Activated CD8-positive, alpha-beta memory T cell treated with anti-CD3 and anti-CD28 coated beads, Interleukin-2, amount 50 U/mL, for 1 hour (primary cell): ENCODE measurements at regions not wholly inside any gene's neighbourhood (a gene's known extent, or its start where the extent isn't known, plus 50 kb on each side); places are given as distances from the start of the nearest gene placed in this dataset.

ENCODE experiments used
- DNase-seq: peaks from one replicate; pipeline ENCODE4 v3.0.0-alpha.2; 2020; ENCODE audit errors: extremely low read depth

DNA sequence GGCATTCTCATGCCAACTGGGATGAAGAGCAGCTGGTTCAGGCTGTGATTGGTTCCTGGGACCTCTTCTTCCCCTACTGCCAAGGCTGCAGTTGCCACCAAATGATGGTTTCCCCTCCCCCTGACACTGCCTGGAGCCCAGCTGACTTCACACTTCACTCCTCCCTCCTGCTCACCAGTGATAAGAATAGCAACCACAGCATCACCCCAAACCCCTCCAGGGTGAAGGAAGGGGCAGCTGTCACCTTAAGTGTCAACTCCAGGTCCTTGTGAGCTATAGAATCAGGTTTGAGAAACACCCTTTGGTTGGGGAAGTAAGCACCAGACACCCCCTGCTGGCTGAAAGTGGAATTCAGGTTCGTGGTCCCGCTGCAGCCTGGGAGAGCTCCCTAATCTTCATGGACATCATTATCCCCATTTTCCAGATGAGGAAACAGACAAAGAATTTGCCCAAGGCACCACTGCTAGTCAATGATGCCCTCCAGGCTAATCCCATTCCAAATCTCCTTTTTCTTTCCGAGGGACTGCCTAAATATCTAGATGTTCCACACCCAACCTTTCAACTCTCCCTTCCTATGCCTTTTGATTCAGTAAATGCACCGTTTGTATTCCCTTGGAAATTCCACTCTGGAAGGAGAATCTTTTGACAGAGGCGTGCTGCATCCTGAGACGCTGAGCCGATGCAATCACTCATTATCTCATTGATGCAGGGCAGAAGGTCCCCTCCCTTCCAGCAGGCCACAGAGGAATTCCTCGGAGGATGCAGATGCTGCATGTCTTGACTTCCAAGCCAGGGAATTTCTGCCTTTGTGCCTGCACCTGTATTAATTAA, 50.6 kb upstream of the UQCRFS1 start:
- DNase-seq, result no peak

DNA sequence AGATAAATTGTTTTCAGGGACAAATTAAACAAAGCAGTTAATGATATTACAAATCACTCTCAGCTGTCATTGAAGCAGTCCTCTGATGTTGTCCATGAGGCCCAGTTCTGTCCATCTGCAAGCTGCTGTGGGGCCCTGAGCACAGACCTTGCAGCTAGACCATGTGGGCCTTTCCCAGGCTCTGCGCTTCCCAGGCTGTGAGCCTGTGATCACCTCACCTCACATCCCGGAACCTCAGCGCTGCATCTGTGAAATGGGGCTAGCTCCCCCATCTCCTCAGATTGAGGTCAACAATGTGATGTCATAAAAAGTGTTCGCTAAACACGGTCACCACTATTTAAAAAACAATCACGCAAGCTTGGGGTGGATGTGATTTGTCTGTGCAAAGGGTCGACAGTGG, 51.9 kb upstream of the UQCRFS1 start:
- no peak for DNase-seq

DNA sequence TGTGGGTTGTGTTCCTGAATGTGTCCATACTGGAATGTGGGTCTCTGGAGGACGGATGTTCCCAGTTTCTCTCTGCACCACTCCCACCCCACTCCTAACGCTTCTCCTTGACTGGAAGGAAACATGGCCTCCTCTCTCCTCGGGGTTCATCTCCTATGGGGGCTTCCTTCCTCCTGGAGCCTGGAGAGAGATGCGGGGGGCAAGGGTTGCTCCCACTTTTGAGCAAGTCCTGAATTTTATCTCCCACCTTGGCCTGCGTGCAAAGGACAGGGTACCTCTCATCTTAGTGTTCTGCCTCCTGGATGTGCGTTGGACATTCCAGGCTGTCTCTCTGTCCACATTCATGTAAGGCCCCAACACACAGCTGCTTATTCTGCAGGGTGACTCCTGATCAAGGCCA, 52.5 kb upstream of the UQCRFS1 start:
- DNase-seq, result no peak

DNA sequence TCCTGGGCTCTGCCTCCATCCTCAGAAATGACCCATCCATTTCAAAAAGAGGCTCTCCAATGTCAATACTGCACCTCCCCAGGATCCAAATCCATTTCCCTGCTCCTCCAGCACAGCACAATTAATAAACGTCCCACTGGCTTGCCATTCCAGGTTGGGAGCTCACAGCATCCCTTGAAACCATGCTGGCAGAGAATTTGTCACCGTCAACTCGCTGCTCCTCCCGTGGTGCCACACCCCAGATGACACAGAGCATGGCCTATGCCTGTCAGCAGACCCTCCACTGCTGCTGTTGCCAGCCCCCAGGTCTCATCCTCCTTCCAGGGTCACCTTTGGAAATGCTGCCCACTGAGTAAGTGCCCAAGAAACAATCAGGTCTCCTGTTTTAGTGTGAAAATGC, 53.0 kb upstream of the UQCRFS1 start:
- DNase-seq, result no peak

DNA sequence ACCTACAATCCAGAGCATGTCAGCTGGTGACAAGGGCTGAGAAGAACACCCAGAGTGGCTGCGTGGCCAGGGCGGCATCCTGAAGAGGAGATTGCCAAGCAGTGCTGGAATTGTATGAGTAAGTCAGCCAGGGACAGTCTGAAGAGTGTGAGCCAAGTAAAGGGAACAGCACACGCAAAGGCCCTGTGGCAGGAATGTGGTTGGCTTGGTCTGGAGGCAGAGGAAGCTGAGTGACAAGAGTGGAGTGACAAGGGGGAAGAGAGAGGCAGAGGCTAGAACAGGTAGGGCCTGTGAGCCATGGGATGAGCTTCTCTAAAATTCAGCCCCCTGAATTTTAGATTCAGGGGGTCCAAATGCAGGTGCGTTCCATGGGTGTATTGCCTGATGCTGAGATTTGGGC, 53.7 kb upstream of the UQCRFS1 start:
- no peak for DNase-seq

DNA sequence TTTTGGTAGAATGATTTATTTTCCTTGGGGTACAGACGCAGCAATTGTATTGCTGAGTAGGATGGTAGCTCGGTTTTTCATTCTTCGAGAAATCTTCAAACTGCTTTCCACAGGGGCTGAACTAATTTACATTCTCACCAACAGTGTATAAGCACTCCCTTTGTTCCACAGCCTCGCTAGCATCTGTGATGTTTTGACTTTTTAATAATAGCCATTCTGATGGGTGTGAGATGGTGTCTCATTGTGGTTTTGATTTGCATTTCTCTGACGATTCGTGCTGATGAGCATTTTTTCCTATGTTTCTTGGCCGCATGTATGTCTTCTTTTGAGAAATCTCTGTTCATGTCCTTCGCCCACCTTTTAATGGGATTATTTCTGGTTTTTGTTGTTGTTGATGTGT, 54.8 kb upstream of the UQCRFS1 start:
- DNase-seq, result no peak

DNA sequence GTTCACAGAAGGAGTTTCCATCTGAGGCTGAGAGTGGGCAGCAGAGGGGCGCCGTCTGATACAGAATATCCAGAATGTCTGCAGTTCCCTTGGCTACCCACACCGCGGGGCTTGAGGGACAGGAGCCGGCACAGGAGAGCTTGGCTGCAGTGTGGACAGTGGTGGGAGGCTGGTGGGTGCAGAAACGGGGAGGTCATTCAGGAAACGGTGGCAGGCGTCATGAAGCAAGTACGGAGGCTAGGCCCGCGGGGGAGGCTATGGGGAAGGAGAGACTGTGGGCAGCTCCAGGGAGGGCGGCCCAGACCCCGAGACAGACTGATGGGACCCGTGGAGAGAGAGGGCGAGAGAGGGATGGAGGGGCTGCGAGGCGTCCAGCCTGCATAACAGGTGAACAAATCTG, 55.2 kb upstream of the UQCRFS1 start:
- no peak for DNase-seq

DNA sequence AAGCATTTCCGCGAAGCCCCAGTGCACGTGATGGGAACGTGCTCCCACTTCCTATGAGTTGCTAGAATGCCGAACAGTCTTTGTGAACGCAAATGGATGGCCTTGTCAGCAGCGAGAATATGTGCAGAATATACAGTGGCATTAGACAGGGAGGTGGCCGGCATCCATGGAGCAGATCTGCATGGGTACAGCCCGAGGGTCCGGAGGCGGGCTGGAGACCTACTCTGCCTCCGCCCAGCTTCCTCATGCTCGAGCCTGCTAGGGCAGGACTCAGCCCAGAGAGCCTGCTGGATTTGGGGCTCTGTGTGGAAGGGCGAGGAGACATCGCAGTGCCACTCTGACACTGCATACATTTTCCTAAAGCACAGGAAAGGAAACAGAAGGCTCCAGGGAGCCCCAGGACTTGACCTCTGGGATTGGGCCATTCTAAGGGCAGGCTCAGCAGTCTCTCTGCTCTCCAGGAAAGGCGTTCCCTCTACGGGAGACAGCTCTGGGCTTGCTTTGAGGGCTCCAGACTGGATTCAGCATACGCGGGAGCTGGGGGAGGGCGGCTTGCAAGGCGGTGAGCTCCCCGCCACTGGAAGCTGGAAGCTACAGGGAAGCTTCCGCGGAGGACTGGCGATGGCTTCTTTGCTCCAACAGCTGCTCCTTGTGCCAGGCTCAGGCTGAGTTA, 55.9 kb upstream of the UQCRFS1 start:
- DNase-seq, result no peak

DNA sequence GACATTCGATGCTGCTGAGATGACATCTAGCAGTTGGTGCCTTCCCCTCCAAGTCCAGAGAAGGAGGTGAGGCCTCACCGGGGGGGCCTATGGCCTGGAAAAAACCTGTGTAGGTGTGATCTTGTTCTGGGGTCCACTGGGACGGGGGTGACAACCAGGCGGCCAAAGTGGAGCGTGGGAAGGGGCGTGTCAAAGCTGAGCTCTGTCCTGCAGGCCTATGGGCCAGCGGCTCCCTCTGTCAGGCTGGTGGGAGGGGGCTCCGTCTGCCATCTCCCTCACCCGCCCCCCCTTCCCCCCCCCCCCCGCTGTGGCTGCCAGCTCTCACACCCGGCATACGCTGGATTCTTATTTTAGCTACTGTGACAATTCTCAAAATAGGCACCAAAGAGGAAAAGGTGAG, 56.7 kb upstream of the UQCRFS1 start:
- DNase-seq, result no peak

DNA sequence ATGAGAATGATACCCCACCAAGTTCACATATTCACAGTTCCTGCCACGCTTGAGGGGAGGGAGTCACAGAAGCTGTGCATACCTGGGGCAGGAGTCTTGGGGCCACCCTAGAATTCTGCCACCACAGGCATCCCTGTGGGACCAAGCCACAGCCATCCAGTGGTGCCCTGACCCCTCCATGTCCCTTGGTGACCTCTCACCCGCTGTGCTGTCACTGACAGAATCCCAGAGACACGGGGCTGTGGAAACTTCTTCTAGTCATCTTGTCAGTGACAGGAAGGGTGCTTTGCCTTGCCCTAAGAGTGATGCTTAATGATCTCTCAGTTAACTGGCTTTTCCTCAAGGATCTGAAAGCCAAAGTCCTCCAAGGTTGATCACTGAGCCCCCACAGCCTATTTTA, 58.4 kb upstream of the UQCRFS1 start:
- no peak for DNase-seq

DNA sequence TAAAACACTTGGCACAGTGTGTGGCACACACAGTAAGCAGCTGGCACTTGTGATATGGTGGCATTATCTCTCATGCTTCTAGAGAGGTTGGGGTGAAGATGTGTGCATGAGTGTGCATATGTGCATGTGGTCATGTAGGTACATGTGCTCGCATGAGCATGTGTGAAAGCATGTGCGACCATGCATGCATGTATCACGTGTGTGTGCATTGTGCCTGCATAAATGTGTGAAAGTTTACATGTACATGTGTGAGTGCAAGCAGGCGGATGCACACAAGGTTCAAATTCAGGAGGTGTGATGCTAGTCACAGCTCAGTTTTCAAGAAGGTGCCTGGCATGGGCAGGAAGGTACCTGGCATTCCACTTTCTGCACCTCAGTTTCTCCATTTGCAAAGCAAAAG, 59.0 kb upstream of the UQCRFS1 start:
- DNase-seq, result no peak

DNA sequence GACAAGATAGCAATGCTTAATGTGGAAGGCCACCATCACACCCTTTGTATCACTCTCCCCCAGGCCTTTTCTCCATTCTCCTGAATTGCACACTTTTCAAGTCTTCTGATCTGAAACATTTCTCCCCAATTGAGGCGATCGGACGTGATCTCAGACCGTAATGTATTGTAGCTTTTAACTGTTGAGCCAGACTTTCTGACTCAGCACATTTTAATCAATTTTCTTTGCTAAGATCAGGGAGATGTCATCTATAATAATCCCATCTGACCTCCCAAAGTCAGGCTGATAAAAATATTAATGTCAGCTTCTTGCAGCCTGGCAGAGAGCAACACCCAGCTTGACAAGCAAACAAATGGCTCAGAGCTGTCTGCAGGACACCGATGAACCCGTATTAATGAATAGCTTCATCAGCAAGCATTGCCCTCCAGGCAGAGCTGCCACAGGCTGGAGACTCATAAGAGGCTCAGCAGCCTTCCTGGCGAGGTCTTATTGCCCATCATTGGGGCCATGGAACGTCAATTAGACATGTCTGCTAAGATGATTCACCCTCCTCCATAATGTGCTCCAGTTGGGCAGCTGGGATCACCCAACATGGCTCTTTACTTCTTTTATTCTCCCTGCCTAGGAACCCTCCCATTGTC, 60.2 kb upstream of the UQCRFS1 start:
- DNase-seq, result no peak

DNA sequence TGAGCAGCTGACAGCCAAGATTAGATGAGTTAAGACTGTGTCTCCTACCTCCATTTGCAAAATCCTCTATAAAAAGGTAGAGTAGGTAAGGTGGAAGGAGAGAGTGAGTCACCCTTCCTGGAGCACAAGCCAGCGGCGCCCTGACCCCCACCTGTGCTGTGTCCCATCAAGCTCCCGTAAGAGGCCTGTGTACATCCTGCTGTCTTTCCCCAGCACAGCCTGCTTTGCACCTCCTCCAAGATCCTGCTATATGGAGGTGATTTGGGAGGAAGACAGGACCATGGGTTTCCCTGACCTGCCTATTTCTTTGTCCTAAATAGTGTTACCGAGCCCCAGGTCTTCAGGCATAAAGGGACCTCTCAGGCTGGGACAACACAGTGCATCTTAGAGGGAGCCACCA, 62.3 kb upstream of the UQCRFS1 start:
- DNase-seq, result no peak

DNA sequence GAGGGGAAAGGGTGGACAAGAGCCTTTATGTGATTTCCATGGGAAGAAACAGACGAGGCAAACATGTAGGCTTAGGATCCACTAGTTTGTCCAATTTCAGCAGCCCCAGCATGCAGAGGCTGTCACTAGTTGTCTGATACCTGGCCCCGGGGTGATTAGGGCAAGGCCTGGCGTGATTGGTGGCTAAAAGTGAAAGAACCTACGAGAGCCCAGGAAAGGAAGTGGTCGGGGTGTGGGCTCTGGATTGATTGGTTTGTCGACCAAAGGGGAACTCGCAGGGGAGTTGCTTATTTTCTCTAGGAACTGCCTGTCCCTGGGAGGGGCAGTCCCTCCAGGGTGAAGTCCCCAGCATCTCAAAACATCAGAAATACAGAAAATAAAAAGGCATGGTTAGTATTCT, 64.2 kb upstream of the UQCRFS1 start:
- peak; percentile 9 for DNase-seq

DNA sequence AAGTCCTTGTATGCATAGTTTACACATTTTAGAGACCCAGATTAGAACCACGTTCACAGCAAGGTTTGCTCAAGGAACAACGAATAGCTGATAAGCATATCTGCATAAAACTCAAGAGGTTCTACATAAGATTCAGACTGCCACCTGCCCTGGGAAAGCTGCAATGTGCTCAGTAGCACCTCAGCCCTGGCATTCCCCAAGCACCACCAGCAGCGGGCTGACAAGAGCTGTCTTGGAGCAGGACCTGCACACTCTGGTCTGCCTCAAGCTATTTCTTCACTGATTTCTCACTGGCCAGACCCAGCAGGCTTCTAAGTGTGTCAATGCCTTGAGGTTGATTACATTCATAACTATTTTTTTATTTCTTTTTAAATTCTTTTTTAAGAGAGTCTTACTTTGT, 65.8 kb upstream of the UQCRFS1 start:
- no peak for DNase-seq

DNA sequence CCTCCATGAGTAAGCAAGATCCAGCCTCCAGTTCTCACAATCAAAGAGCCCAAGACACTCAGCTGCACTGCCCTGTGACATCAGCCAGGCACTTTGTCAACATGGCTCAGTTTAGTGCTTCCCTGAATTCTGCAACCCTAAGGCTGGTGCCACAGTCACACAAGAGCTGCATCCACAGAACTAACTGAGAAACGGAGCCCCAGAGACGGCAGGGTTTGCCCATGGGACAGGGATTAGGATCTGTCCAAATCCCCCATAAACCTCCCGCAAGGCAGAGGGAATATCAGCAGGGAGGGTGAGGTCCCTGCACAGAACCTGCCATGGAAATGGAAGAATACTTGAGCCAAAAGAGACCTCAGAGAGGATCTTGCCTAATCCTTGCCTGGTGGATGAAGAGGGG, 70.4 kb upstream of the UQCRFS1 start:
- DNase-seq, result no peak

DNA sequence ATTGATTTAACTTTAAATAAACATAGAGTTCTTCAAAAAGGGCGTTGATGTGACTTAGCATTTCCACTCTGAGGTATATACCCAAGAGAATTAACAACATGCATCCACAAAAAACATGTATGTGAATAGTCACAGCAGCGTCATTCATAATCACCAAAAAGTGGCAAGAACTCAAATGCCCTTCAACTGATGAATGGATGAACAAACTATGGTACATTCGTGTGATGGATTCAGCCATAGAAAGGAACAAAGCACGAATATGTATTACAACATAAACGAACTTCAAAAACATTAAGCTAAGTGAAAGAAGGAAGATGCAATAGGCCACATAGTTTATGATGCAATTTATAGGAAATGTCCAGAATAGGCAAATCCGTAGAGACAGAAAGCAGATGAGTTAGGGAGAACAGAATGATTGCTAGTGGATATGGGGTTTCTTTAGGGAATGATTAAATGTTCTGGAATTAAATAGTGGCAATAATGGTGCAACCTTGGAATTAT, 72.3 kb upstream of the UQCRFS1 start:
- DNase-seq, result no peak

DNA sequence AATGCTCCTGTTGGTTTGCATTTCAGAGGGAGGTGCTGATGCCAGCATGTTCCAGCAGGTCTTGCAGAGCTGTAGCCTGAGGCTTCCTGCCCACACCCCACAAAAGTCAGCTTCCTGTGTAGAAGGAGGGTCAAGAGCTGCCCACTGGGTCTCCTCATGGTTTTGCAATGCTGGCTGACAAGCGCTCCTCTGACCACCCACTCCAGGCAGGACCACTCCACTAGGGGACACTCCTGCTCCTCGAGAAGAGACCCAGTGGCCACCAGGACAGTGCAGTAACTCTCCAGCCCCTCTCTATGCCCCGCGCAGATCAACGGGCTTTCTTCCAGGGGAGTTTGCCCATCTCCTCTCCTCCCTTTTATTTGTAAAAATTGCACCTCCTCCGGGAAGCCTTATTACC, 72.9 kb upstream of the UQCRFS1 start:
- no peak for DNase-seq

DNA sequence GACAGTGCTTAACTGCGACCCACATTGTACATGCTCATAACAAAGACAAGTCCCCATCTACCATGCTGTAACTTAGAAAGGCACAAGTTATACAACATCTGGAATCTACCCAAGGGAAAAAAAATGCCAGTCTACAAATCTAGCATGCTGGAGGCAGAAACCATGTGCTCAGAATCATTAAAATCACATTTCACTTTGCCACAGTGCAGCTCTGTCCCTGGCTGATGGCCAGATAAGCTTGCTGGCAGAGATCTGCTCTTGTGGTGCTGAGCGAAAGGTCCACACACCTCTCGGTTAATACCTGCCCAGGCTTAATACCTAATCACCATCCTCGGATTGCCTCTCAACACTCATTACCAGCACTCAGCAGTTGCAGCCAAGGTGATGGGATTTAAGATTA, 74.1 kb upstream of the UQCRFS1 start:
- DNase-seq, result no peak

DNA sequence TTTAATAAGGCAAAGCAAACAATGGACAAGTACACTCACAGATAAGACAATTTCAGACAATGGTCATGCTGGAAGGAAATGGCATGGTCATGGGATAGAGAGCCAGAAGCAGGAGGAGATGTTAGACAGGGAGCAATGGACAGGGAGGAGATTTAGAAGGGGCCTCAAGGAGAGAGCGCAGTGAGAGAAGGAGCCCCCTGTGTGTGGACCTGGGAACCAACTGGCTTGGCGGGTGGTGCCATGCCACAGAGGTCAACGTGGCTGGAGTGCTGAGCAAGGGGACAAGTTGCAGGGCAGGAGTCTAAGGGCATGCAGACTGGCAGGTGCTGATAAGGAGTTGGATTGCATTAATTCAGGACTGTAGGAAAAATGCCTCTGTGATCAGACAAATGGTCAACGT, 75.3 kb upstream of the UQCRFS1 start:
- no peak for DNase-seq

DNA sequence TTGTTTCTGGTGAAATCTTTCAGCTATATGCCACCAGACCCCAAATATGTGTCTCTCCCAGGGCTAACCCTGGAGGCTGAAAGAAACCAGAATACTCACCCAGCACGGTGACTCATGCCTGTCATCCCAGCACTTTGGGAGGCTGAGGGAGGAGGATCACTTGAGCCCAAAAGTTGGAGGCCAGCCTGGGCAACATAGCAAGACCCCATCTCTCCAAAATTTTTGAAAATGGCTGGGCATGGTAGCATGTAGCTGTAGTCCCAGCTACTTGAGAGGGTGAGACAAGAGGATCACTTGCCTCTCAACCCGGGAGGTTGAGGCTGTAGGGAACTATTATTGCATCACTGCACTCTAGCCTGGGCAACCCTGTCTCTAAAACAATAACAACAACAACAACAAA, 76.1 kb upstream of the UQCRFS1 start:
- no peak for DNase-seq

DNA sequence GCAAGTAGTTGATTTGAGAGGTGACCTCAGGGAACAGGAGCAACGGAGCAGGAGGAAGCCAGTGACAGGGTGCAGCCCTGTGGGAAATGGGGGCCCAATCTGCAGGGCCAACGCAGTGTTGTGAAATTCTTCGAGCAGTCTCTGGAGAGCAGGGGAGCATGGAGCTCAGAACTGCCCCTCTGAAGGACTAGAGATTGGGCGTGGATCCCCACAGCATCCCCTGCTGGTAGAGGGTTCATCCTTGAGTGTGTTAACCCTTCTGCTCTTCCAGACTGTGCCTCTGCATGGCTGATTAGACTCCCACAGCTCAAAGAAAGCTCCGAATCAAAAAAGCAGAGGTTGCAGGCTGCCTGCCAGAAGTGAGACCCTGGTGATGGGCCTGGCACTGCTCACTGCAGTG, 77.9 kb upstream of the UQCRFS1 start:
- no peak for DNase-seq

DNA sequence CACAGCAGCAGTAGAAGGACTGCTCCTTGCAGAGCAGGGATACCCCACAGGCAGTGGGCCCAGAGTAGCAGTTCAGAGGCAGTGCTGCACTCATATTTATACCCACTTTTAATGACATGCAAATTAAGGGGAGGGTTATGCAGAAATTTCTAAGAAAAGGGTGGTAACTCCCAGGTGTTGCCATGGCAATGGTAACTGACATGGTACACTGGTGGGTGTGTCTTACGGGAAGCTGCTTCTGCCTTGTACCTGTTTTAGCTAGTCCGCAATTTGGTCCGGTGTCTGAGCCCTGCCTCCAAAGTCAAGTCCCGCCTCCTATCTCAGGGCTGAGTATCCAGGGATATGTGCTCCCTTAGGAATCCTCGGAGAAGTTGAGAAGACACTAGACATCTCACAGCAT, 79.2 kb upstream of the UQCRFS1 start:
- DNase-seq, result no peak
